Ishikawa (cell line): ENCODE measurements at regions not wholly inside any gene's neighbourhood (a gene's known extent, or its start where the extent isn't known, plus 50 kb on each side); places are given as distances from the start of the nearest gene placed in this dataset.

ENCODE experiments used
- CEBPB ChIP-seq: IDR thresholded peaks from 2 replicates; pipeline ENCODE4 v1.6.1; 2012
- CREB1 ChIP-seq: IDR thresholded peaks from 2 replicates; pipeline ENCODE4 v1.6.1; 2012; ENCODE audit warnings: low read depth
- EGR1 ChIP-seq: IDR thresholded peaks from 2 replicates; pipeline ENCODE4 v1.6.1; 2012
- EP300 ChIP-seq: IDR thresholded peaks from 2 replicates; pipeline ENCODE4 v1.6.1; 2012; ENCODE audit warnings: borderline replicate concordance
- FOXM1 ChIP-seq: IDR thresholded peaks from 2 replicates; pipeline ENCODE4 v1.6.1; 2012; ENCODE audit warnings: low read depth, borderline replicate concordance
- NFIC ChIP-seq: IDR thresholded peaks from 2 replicates; pipeline ENCODE4 v1.6.1; 2012
- RAD21 ChIP-seq: IDR thresholded peaks from 2 replicates; pipeline ENCODE4 v1.6.1; 2012; ENCODE audit warnings: low read depth
- TAF1 ChIP-seq: IDR thresholded peaks from 2 replicates; pipeline ENCODE4 v1.6.1; 2012; ENCODE audit warnings: low read depth, mild to moderate bottlenecking
- TCF12 ChIP-seq: IDR thresholded peaks from 2 replicates; pipeline ENCODE4 v1.6.1; 2012; ENCODE audit warnings: low read depth
- TEAD4 ChIP-seq: IDR thresholded peaks from 2 replicates; pipeline ENCODE4 v1.6.1; 2012
- USF1 ChIP-seq: IDR thresholded peaks from 2 replicates; pipeline ENCODE4 v1.6.1; 2012
- YY1 ChIP-seq: IDR thresholded peaks from 2 replicates; pipeline ENCODE4 v1.6.1; 2012; ENCODE audit warnings: low read depth
- ZBTB7A ChIP-seq: IDR thresholded peaks from 2 replicates; pipeline ENCODE4 v1.6.1; 2012; ENCODE audit warnings: low read depth
- TF ChIP-seq, protein P1 (sequence below): IDR thresholded peaks from 2 replicates; pipeline ENCODE4 v1.6.1; 2012; ENCODE audit warnings: low read depth, mild to moderate bottlenecking
- TF ChIP-seq, protein P2 (sequence below): IDR thresholded peaks from 2 replicates; pipeline ENCODE4 v1.6.1; 2012

DNA sequence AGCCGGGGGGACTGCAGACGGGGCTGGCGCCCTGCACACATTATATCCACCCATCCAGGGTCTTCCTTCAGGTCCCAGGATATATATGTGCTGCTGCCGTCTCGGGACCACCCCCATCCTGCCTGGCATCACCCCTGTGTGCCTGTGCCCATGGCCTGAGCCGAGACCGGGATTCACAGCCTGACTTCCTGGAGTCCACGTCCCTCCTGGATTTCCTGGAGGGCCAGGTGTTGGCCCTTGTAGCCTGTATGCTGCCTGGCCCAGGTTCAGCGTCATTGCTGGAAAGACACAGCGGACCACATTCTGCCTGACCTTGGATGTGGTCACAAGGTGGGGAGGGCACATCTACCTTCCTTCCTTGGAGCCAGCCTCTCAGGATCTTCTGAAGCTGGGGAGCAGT lies 551.1 kb downstream of the BRD1 start:
- TF ChIP-seq CEBPB (no peak), USF1 (no peak), ZBTB7A (no peak), FOXM1 (no peak), CREB1 (no peak), TEAD4 (no peak), YY1 (no peak), NFIC (no peak), EGR1 (no peak), RAD21 (no peak), EP300 (no peak), TCF12 (no peak)
- TF ChIP-seq, protein P1, sequence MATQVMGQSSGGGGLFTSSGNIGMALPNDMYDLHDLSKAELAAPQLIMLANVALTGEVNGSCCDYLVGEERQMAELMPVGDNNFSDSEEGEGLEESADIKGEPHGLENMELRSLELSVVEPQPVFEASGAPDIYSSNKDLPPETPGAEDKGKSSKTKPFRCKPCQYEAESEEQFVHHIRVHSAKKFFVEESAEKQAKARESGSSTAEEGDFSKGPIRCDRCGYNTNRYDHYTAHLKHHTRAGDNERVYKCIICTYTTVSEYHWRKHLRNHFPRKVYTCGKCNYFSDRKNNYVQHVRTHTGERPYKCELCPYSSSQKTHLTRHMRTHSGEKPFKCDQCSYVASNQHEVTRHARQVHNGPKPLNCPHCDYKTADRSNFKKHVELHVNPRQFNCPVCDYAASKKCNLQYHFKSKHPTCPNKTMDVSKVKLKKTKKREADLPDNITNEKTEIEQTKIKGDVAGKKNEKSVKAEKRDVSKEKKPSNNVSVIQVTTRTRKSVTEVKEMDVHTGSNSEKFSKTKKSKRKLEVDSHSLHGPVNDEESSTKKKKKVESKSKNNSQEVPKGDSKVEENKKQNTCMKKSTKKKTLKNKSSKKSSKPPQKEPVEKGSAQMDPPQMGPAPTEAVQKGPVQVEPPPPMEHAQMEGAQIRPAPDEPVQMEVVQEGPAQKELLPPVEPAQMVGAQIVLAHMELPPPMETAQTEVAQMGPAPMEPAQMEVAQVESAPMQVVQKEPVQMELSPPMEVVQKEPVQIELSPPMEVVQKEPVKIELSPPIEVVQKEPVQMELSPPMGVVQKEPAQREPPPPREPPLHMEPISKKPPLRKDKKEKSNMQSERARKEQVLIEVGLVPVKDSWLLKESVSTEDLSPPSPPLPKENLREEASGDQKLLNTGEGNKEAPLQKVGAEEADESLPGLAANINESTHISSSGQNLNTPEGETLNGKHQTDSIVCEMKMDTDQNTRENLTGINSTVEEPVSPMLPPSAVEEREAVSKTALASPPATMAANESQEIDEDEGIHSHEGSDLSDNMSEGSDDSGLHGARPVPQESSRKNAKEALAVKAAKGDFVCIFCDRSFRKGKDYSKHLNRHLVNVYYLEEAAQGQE = no peak
- TF ChIP-seq, protein P2, sequence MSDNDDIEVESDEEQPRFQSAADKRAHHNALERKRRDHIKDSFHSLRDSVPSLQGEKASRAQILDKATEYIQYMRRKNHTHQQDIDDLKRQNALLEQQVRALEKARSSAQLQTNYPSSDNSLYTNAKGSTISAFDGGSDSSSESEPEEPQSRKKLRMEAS = no peak

DNA sequence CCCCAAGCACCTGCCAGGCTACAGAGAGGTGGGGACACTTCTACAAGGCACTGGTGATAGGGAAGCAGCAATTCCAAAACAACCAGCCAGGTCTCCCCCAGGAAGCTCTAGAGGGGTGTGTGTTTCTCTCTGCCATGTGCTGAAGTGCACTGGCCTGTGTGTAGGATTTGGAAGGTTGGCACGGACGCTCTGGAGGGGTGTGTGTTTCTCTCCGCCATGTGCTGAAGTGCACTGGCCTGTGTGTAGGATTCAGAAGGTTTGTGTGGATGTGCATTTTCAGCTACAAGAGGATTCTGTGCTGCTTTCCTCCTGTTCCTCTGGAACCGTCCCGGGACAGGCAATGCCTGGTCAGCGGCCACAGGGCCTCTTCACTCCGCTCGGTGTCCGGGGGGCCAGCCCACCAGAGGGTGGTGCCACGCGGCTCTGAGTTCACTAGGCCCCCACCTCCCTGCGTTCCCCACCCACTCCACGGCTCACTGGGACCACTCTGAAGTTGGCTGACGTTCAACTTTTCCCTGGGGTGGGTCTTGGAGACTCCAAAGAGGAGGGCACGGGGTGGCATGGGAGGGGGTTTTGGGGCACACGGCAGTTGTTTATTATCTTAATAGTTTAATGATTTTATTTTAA lies 552.8 kb downstream of the BRD1 start:
- TF ChIP-seq TCF12 = no peak
- no peak for TF ChIP-seq CEBPB
- no peak for TF ChIP-seq USF1
- no peak for TF ChIP-seq CREB1
- TF ChIP-seq RAD21 = no peak
- TF ChIP-seq EGR1 = no peak
- TF ChIP-seq TAF1 = no peak
- TF ChIP-seq, protein P2 = no peak
- no peak for TF ChIP-seq ZBTB7A
- no peak for TF ChIP-seq FOXM1
- TF ChIP-seq EP300 = no peak
- TF ChIP-seq TEAD4 = no peak
- no peak for TF ChIP-seq YY1
- TF ChIP-seq NFIC = no peak
- TF ChIP-seq, protein P1 = no peak

GRCh38 chr22:49272546-49273125 lies 555.0 kb downstream of the BRD1 start:
- TF ChIP-seq FOXM1 (no peak), ZBTB7A (no peak)

GRCh38 chr22:49271831-49272230 lies 555.8 kb downstream of the BRD1 start:
- TF ChIP-seq NFIC = no peak
- TF ChIP-seq YY1 = no peak
- TF ChIP-seq, protein P2 = no peak
- TF ChIP-seq EGR1 = no peak
- TF ChIP-seq RAD21 = no peak
- TF ChIP-seq, protein P1 = no peak
- no peak for TF ChIP-seq ZBTB7A
- TF ChIP-seq TEAD4 = no peak
- TF ChIP-seq EP300 = no peak
- no peak for TF ChIP-seq TCF12
- TF ChIP-seq TAF1 = no peak

DNA sequence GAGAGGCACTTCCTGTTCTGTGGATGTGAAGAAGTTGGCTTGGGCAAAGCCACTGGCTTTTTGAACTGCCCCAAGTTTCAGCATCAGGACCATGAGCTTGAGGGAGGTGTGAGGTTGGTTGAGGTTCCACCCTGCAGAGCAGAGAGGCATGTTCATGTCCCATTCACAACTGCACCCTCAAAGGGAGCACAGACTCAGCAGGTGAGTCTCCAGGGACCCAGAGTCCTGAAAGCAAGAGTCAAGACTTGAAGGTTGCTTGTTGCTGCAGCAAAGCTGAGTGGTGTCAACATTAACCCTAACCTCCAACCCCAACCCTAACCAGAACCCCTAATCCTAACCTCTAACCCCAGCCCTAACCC lies 556.3 kb downstream of the BRD1 start:
- TF ChIP-seq TEAD4 = no peak
- no peak for TF ChIP-seq NFIC
- no peak for TF ChIP-seq FOXM1
- no peak for TF ChIP-seq USF1
- no peak for TF ChIP-seq CREB1
- TF ChIP-seq, protein P1 = no peak
- TF ChIP-seq TCF12 = no peak
